ENCODE measurements at regions not wholly inside any gene's neighbourhood (a gene's known extent, or its start where the extent isn't known, plus 50 kb on each side); places are given as distances from the start of the nearest gene placed in this dataset.
A peak's percentile ranks its signal among the peaks of the same experiment; 100 is the strongest.

DNA sequence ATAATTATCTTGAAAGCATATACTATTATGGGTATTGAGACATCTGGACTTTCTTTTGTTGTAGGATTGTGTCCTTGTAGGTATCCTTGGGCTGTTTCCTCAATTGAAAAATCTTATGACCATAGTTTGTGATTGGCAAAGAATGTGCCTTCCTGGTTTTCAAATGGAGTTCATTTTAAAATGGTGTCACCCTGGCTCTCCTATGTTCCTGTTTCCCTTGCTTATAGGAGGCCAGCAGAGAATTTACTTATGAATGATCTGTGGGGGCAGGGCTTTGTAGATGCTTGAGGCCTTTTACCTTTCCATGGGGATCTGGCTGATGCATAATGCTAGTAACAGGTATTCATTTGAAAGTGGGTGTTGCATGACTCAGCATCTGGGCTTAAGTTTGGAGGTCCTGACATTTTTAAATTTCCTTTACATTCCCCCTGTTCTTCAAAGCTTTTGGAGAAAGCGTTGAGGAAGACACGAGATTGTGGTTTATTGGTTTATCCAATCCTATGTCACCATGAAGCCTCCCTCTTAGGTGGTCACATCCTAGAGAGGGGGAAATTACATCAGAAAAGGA, 135.0 kb upstream of the PROKR2 start:
- Histone ChIP-seq H4K20me1 (ENCODE audit: control insufficient read depth, extremely low read depth, insufficient read depth, low read length) (no peaks in the 10 kb centered on the region), H3K9me1 (ENCODE audit: control insufficient read depth, extremely low read depth, insufficient read depth, low read length) (no peaks in the 10 kb centered on the region), H3K79me2 (ENCODE audit: control insufficient read depth, insufficient read depth, low read length) (no peaks in the 10 kb centered on the region), H3K4me2 (ENCODE audit: control insufficient read depth, extremely low read depth, insufficient read depth, low read depth, low read length) (no peak overlapping the region), H3K27me3 (ENCODE audit: control insufficient read depth, extremely low read depth, insufficient read depth, low read length) (no peaks in the 10 kb centered on the region), H2AFZ (ENCODE audit: control insufficient read depth, low read length) (no peak overlapping the region), H3K36me3 (ENCODE audit: control insufficient read depth in 2 of 2, extremely low read depth in 1 of 2, insufficient read depth in 2 of 2, low read length in 2 of 2) (no peaks in the 10 kb centered on the region), H3K9me3 (ENCODE audit: control insufficient read depth, low read depth, low read length) (no peaks in the 10 kb centered on the region), H3K4me1 (ENCODE audit: control insufficient read depth, extremely low read depth, insufficient read depth, low read length) (no peaks in the 10 kb centered on the region), H3K27ac (ENCODE audit: control insufficient read depth, insufficient read depth, low read length) (no peak overlapping the region), H3K4me3 (ENCODE audit: control insufficient read depth in 2 of 3, extremely low read depth in 1 of 3, insufficient read depth in 2 of 3, low read depth in 1 of 3, low read length in 3 of 3) (no peak overlapping the region), H3K9ac (ENCODE audit: control insufficient read depth, extremely low read depth, insufficient read depth, low read length) (no peak overlapping the region)
- DNase-seq (ENCODE audit: low read depth, low spot score) (no peak), FAIRE-seq (no peak)
- TF ChIP-seq, protein P1, sequence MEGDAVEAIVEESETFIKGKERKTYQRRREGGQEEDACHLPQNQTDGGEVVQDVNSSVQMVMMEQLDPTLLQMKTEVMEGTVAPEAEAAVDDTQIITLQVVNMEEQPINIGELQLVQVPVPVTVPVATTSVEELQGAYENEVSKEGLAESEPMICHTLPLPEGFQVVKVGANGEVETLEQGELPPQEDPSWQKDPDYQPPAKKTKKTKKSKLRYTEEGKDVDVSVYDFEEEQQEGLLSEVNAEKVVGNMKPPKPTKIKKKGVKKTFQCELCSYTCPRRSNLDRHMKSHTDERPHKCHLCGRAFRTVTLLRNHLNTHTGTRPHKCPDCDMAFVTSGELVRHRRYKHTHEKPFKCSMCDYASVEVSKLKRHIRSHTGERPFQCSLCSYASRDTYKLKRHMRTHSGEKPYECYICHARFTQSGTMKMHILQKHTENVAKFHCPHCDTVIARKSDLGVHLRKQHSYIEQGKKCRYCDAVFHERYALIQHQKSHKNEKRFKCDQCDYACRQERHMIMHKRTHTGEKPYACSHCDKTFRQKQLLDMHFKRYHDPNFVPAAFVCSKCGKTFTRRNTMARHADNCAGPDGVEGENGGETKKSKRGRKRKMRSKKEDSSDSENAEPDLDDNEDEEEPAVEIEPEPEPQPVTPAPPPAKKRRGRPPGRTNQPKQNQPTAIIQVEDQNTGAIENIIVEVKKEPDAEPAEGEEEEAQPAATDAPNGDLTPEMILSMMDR (optimal IDR thresholded peaks at IDR 0.05 in 1 of 3, IDR thresholded peaks at IDR 0.05 in 1 of 3, conservative IDR thresholded peaks at IDR 0.05 in 1 of 3; ENCODE audit: extremely low read depth in 1 of 3, insufficient read depth in 2 of 3, low read length in 3 of 3), result no peak
- no peak for TF ChIP-seq EZH2 (IDR thresholded peaks at IDR 0.05; ENCODE audit: low read length)
- dilution Hi-C loops (cut with MboI; ENCODE audit: extremely low pct_ligation_motif_present, low sequenced_read_pairs), result no loop called here

DNA sequence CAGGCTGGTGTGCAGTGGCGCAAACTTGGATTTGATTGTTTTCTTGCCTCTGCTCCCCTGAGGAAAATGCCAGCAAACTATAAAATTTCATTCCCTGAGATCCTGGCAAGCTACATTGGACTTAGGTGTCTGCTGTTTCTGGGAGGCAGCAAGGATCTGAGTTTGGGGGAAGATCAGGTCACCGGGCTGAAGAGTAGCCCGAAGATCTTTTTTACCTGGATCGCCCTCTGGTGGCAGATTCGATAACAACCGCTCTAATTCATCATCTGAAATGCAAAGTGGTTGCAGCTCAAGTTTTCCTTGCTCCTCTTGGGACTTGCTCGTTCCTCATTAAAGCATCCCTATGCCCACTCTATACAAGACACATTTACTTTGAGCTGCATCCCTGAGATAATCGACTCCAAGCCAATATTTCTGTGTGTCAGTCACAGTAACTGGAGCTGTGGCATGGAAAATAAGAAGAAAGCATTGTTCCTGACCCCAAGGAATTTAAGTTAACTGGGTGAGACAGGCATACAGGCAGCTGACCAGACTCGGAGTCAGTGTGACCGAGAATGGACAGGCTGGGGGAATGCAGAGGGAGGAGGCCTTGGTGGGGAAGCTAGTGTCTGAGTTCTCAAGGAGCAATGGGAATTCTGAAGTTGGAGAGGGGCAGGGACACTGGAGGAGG, 131.8 kb upstream of the PROKR2 start:
- FAIRE-seq (peak; percentile 91), DNase-seq (ENCODE audit: low read depth, low spot score) (peak; percentile 5)
- H3K4me2 ChIP-seq (ENCODE audit: control insufficient read depth, extremely low read depth, insufficient read depth, low read depth, low read length), result no peak overlapping the region

More for the DNA sequence above, 131.8 kb upstream of the PROKR2 start:
- dilution Hi-C loops (cut with MboI; ENCODE audit: extremely low pct_ligation_motif_present, low sequenced_read_pairs), result no loop called here
- Histone ChIP-seq H3K9me3 (ENCODE audit: control insufficient read depth, low read depth, low read length) (no peaks in the 10 kb centered on the region), H3K9me1 (ENCODE audit: control insufficient read depth, extremely low read depth, insufficient read depth, low read length) (no peaks in the 10 kb centered on the region), H3K4me3 (ENCODE audit: control insufficient read depth in 2 of 3, extremely low read depth in 1 of 3, insufficient read depth in 2 of 3, low read depth in 1 of 3, low read length in 3 of 3) (no peak overlapping the region), H3K79me2 (ENCODE audit: control insufficient read depth, insufficient read depth, low read length) (no peaks in the 10 kb centered on the region), H4K20me1 (ENCODE audit: control insufficient read depth, extremely low read depth, insufficient read depth, low read length) (no peaks in the 10 kb centered on the region), H3K27me3 (ENCODE audit: control insufficient read depth, extremely low read depth, insufficient read depth, low read length) (no peaks in the 10 kb centered on the region), H3K9ac (ENCODE audit: control insufficient read depth, extremely low read depth, insufficient read depth, low read length) (no peak overlapping the region), H3K4me1 (ENCODE audit: control insufficient read depth, extremely low read depth, insufficient read depth, low read length) (no peaks in the 10 kb centered on the region), H3K36me3 (ENCODE audit: control insufficient read depth in 2 of 2, extremely low read depth in 1 of 2, insufficient read depth in 2 of 2, low read length in 2 of 2) (no peaks in the 10 kb centered on the region), H2AFZ (ENCODE audit: control insufficient read depth, low read length) (no peak overlapping the region), H3K27ac (ENCODE audit: control insufficient read depth, insufficient read depth, low read length) (no peak overlapping the region)
- TF ChIP-seq, protein P1 (optimal IDR thresholded peaks at IDR 0.05 in 1 of 3, IDR thresholded peaks at IDR 0.05 in 1 of 3, conservative IDR thresholded peaks at IDR 0.05 in 1 of 3; ENCODE audit: extremely low read depth in 1 of 3, insufficient read depth in 2 of 3, low read length in 3 of 3), result peak; percentile 67 to 74 (median 73)
- no peak for TF ChIP-seq EZH2 (IDR thresholded peaks at IDR 0.05; ENCODE audit: low read length)

All from keratinocyte (primary cell).